Fibroblast of lung (primary cell): ENCODE measurements at regions not wholly inside any gene's neighbourhood (a gene's known extent, or its start where the extent isn't known, plus 50 kb on each side); places are given as distances from the start of the nearest gene placed in this dataset.

Experiments used
- DNase-seq, 2 donors: peaks; one replicate each; pipeline versions ENCODE4 v3.0.0 to v3.0.0-alpha.2; 2010; ENCODE audit warnings: low read depth in 2 of 2
- H2AFZ ChIP-seq: 2 replicates; pipeline ENCODE4 v1.5.1; 2012; ENCODE audit warnings: low read length, control low read depth, inconsistent platforms
- H3K27ac ChIP-seq: 2 replicates; pipeline ENCODE4 v1.5.1; 2011; ENCODE audit warnings: low read length, control low read depth; ENCODE audit not compliant: insufficient read depth
- H3K27me3 ChIP-seq: 2 replicates; pipeline ENCODE4 v1.5.1; 2011; ENCODE audit warnings: mild to moderate bottlenecking, low read length; ENCODE audit not compliant: control insufficient read depth, insufficient read depth
- H3K36me3 ChIP-seq: 2 replicates; pipeline ENCODE4 v1.5.1; 2011; ENCODE audit warnings: low read length; ENCODE audit not compliant: control insufficient read depth, insufficient read depth
- H3K4me1 ChIP-seq: 2 replicates; pipeline ENCODE4 v1.5.1; 2011; ENCODE audit warnings: low read length; ENCODE audit not compliant: control insufficient read depth, insufficient read depth; ENCODE audit errors: extremely low read depth
- H3K4me2 ChIP-seq: 2 replicates; pipeline ENCODE4 v1.5.1; 2011; ENCODE audit warnings: low read length, control low read depth; ENCODE audit not compliant: insufficient read depth; ENCODE audit errors: extremely low read depth
- H3K4me3 ChIP-seq, 4 experiments: fragments of 200-600 bp in 1 of 4; sonication (generic) in 1 of 4; replicated peaks in 1 of 4; 2 replicates each; pipeline ENCODE4 v1.5.1; 2011 to 2016; ENCODE audit warnings: low read length in 4 of 4, low read depth in 3 of 4, mild to moderate bottlenecking in 3 of 4, control low read depth in 2 of 4, inconsistent platforms in 1 of 4, mixed read lengths in 1 of 4; ENCODE audit not compliant: insufficient read depth in 1 of 4; ENCODE audit errors: control extremely low read depth in 1 of 4
- H3K79me2 ChIP-seq: 2 replicates; pipeline ENCODE4 v1.5.1; 2012; ENCODE audit warnings: mild to moderate bottlenecking, low read length, inconsistent platforms; ENCODE audit not compliant: control insufficient read depth, insufficient read depth
- H3K9ac ChIP-seq: 2 replicates; pipeline ENCODE4 v1.5.1; 2011; ENCODE audit warnings: mild to moderate bottlenecking, low read length, control low read depth; ENCODE audit not compliant: insufficient read depth
- H3K9me3 ChIP-seq: 2 replicates; pipeline ENCODE4 v1.5.1; 2012; ENCODE audit warnings: low read depth, low read length; ENCODE audit not compliant: control insufficient read depth, insufficient read depth
- H4K20me1 ChIP-seq: 2 replicates; pipeline ENCODE4 v1.5.1; 2011; ENCODE audit warnings: low read length; ENCODE audit not compliant: control insufficient read depth, insufficient read depth; ENCODE audit errors: extremely low read depth
- EZH2 ChIP-seq: IDR thresholded peaks from 2 replicates; pipeline ENCODE4 v1.5.1; 2012; ENCODE audit warnings: low read length, control low read depth, mild to moderate bottlenecking; ENCODE audit errors: missing control alignments
- TF ChIP-seq, protein P1 (sequence below), 2 donors: IDR thresholded peaks in 1 of 2; conservative IDR thresholded peaks in 1 of 2; 1 replicate in 1 of 2; 2 replicates in 1 of 2; pipeline ENCODE4 v1.5.1; 2011 to 2012; ENCODE audit warnings: low read length in 2 of 2, control low read depth in 1 of 2, inconsistent platforms in 1 of 2, low read depth in 1 of 2, mild to moderate bottlenecking in 1 of 2

DNA sequence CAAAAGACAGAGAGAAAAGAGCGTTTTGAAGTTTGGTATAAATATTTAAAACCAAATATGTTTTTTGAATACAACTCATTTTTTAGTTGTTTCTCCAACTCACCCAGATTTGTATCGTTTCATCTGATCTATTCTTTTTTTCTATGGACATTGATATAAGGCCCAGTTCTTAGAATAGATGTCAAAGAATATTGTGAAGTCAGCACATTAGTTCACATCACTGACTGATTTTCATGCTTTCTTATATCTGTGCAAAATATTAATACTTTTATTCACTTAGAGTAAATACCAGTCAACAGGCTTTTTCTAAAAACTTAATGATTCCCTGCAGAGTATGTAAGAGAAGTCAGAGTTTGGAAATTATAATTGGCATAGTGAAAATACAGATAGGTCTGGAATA, 254.4 kb upstream of the PTPRD start:
- TF ChIP-seq EZH2 = no peak
- TF ChIP-seq, protein P1, sequence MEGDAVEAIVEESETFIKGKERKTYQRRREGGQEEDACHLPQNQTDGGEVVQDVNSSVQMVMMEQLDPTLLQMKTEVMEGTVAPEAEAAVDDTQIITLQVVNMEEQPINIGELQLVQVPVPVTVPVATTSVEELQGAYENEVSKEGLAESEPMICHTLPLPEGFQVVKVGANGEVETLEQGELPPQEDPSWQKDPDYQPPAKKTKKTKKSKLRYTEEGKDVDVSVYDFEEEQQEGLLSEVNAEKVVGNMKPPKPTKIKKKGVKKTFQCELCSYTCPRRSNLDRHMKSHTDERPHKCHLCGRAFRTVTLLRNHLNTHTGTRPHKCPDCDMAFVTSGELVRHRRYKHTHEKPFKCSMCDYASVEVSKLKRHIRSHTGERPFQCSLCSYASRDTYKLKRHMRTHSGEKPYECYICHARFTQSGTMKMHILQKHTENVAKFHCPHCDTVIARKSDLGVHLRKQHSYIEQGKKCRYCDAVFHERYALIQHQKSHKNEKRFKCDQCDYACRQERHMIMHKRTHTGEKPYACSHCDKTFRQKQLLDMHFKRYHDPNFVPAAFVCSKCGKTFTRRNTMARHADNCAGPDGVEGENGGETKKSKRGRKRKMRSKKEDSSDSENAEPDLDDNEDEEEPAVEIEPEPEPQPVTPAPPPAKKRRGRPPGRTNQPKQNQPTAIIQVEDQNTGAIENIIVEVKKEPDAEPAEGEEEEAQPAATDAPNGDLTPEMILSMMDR (conservative IDR thresholded peaks at IDR 0.05 in 1 of 2, IDR thresholded peaks at IDR 0.05 in 1 of 2; ENCODE audit: low read depth in 1 of 2, low read length in 2 of 2) = no peak
- Histone ChIP-seq H3K9me3 (no peaks in the 10 kb centered on the region), H4K20me1 (no peaks in the 10 kb centered on the region), H3K4me3 (no peak overlapping the region), H3K27ac (no peak overlapping the region), H3K4me2 (no peak overlapping the region), H2AFZ (no peak overlapping the region), H3K9ac (no peak overlapping the region), H3K79me2 (no peaks in the 10 kb centered on the region), H3K36me3 (no peaks in the 10 kb centered on the region), H3K27me3 (no peaks in the 10 kb centered on the region), H3K4me1 (no peaks in the 10 kb centered on the region)
- no peak for DNase-seq

DNA sequence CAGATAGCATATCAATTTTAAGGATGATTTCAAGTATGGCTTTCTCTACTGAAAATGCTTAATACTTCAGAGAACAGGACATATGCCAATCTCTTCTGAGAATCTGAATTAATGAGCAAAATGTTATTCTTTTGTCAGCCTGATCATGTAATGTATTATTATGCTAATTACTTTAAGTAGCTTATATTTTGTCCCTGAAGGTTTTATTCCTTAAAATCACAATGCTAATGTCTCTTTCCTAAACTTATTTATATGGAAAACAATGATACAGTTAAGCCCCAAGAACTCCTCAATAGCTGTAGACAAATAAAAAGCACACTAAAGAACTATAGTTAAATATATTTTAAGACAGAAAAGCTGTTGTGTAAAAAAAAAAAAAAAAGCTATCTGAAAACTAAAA, 256.9 kb upstream of the PTPRD start:
- H3K4me3 ChIP-seq = no peak overlapping the region
- no peaks in the 10 kb centered on the region for H4K20me1 ChIP-seq
- no peak for DNase-seq
- TF ChIP-seq EZH2 = no peak
- TF ChIP-seq, protein P1 (conservative IDR thresholded peaks at IDR 0.05 in 1 of 2, IDR thresholded peaks at IDR 0.05 in 1 of 2; ENCODE audit: low read depth in 1 of 2, low read length in 2 of 2) = no peak
- H3K79me2 ChIP-seq = no peaks in the 10 kb centered on the region
- no peak overlapping the region for H3K27ac ChIP-seq
- H3K9me3 ChIP-seq = no peaks in the 10 kb centered on the region
- H3K4me1 ChIP-seq = no peaks in the 10 kb centered on the region
- no peak overlapping the region for H3K9ac ChIP-seq
- H3K27me3 ChIP-seq = no peaks in the 10 kb centered on the region
- H2AFZ ChIP-seq = no peak overlapping the region
- H3K36me3 ChIP-seq = no peaks in the 10 kb centered on the region
- H3K4me2 ChIP-seq = no peak overlapping the region

DNA sequence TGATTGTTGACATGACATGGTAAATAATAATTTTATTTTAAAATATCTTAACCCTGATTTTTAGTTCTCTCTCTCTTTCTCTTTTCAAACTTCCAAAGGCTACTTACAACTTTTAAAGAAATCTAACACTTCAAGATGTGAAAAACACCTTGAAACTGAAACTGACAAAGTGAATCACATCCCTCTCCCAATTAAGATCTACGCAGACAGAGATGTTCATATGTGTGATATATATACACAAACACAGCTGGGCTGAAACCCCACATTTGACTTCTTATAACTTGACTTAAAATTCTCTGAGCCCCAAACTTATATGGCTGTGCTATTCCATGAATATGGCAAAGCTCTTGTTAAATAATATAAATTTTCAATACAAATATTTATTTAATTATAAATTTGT, 261.2 kb upstream of the PTPRD start:
- Histone ChIP-seq H3K36me3 (no peaks in the 10 kb centered on the region), H3K79me2 (no peaks in the 10 kb centered on the region), H3K4me1 (no peaks in the 10 kb centered on the region), H4K20me1 (no peaks in the 10 kb centered on the region), H3K4me2 (no peak overlapping the region), H2AFZ (no peak overlapping the region), H3K27ac (no peak overlapping the region), H3K4me3 (no peak overlapping the region), H3K27me3 (no peaks in the 10 kb centered on the region), H3K9ac (no peak overlapping the region), H3K9me3 (no peaks in the 10 kb centered on the region)
- no peak for DNase-seq
- no peak for TF ChIP-seq EZH2
- TF ChIP-seq, protein P1 (conservative IDR thresholded peaks at IDR 0.05 in 1 of 2, IDR thresholded peaks at IDR 0.05 in 1 of 2; ENCODE audit: low read depth in 1 of 2, low read length in 2 of 2) = no peak
